HG03354 (cell line): ENCODE measurements at regions not wholly inside any gene's neighbourhood (a gene's known extent, or its start where the extent isn't known, plus 50 kb on each side); places are given as distances from the start of the nearest gene placed in this dataset.

ENCODE experiments used
- ATAC-seq: cut with Tn5 transposase; IDR thresholded peaks from one replicate; pipeline ENCODE4 v1.9.1; 2021; ENCODE audit warnings: mild to moderate bottlenecking; ENCODE audit not compliant: unreplicated experiment, poor library complexity, severe bottlenecking

- no peak for ATAC-seq
Measured at GRCh38 chr7:9181356-9181755, 747.9 kb downstream of the NXPH1 start.

DNA sequence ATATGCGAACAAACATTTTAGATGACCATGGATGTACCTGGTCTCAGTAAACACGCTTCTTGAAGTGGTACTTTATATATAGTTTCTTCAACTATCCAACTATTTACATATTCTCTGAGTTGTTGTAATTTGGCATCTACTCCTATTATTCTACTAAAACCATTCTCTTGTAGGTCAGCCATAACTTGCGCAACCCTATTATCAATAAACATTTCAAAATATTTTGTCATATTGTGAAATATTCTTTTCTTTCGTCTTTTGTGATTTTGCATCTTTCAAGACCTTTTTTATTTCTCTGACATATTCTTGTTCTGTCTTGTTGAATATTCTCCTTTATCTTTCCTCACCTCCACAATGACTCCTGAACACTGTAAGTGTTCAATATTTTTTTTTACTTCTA is 753.3 kb downstream of the NXPH1 start:
- ATAC-seq: no peak

DNA sequence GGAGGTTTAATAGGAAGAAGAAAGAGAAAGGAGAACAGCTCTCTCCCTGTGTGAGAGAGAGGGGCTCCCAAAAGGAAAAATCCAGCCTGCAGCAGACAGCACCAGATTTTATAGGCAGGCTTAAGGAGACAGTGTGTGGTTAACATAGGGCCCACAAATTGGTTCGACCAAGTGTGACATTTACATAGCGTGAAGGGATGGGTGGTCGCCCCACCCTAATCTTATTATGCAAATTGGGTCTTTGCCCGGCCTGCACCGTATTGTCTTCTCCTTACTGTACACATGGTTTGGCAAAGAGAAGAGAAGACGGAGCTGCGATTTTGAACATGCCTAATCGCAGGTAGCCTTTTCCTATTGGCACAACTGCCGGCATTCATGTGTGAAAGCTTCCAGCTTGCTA is 756.3 kb downstream of the NXPH1 start:
- no peak for ATAC-seq

DNA sequence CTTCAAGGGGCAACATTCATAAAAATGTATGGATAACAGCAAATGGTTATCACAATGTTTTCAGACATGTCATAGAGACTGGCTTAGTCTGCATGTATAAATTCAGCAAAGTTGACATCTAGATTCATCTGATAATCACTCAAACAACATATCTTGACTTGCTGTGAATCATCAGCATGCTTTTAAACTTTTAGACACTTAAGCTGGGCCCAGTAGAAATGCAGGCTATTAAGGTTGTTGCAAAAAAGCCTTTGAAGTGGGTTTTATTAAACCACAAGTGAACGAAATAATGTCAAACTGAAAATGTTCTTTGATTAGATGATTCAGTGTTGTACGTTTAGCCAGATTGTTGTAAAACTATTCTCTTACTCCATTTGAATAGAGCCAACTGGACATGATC is 759.6 kb downstream of the NXPH1 start:
- ATAC-seq: no peak

GRCh38 chr7:9200626-9201025 is 767.2 kb downstream of the NXPH1 start:
- ATAC-seq: no peak

DNA sequence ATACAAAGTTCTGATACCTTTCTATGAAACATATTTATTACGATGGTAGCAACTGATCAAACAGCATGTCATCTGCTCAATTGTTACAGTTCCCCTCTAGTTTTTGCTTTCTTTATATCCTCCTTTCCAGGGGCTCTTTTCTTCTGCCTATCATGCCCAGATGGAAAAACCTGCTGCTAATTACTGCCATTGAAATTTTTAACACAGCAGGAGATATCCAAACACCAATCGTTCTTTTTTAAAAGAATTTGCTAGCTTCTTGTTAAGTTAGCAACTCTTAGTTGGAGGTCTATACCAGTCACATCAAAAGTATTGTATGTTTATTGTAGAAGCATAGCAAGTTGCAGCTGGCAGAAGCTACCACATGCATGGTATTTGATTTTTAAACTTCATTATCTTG is 768.5 kb downstream of the NXPH1 start:
- no peak for ATAC-seq

GRCh38 chr7:9204571-9204970 is 771.2 kb downstream of the NXPH1 start:
- no peak for ATAC-seq

GRCh38 chr7:9210114-9210513 is 776.7 kb downstream of the NXPH1 start:
- ATAC-seq: no peak

DNA sequence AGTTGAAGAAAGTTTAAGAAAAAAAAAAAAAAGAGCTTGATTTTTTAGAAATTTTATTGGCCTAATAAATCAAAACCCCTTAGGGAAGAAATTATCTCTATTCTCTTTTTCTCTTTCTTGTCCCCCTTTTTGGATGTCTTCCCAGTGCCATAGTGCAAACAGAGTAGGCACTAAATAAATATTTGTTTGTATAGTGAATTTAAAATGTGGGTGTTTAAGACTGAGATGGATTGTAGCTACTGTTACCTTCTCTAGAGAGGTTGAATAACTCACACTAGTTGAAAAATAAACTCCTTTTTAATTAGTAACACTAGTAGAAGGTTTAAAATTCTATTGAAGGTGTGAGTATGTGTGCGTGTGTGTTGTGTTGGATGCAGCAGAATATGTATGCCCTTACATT is 783.8 kb downstream of the NXPH1 start:
- no peak for ATAC-seq

DNA sequence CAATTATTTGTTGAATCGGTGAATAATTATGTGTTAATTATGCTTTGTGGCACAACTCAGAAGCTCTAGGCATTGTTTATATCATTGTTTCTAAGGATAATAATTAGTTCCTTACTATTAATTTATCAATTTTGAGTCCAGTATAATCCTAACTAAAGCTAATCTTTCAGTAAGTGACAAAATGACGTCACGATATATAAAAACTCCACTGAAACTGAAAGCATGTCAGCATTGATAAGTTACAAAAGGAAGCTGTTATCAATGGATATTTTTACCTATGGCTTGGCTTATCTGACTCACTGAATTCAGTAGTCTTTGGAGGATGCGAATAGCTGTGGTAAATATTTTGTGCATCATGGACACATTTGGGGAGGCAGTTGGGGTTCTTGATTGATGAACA is 793.1 kb downstream of the NXPH1 start:
- no peak for ATAC-seq

DNA sequence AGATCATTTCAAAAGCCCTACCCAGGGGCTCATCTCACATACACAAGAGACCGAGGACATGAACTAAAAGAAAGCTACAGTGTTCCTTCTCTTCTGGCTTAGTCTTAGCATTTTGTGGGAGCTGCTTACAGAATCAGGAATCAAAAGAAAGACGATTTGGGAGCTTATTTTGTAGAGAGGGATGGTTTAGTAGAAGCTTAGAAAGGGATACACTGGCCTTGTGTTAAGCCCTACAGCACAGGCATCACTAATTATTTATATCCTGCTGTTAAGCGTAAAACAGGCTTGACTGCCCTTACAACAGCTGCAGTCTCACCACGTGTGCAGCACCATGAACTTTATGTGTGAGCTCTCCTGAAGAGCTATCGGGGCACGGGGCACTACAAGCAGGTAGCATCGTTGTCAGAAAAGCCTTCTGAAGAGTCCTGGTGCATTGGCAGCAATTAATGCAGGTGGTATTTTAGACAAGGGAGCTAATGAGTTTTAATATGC is 798.3 kb downstream of the NXPH1 start:
- no peak for ATAC-seq

DNA sequence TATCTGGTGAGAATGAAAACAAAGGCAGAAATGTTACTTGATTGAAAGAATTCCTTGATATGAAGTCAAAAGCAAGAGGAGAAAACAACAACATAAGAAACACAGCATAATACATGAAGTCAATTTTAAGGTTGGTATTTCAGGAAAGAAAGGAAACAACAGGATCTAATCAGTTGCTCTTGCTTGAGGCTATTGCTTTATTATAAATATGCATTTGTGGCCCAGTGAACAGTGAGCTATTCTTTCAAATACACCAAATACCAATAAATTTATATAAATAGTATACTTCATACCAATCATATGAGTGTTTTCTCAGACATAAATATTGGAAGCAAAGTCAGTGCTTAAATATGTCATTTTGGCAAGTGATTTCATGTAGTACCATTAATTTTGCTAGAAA is 806.6 kb downstream of the NXPH1 start:
- no peak for ATAC-seq

DNA sequence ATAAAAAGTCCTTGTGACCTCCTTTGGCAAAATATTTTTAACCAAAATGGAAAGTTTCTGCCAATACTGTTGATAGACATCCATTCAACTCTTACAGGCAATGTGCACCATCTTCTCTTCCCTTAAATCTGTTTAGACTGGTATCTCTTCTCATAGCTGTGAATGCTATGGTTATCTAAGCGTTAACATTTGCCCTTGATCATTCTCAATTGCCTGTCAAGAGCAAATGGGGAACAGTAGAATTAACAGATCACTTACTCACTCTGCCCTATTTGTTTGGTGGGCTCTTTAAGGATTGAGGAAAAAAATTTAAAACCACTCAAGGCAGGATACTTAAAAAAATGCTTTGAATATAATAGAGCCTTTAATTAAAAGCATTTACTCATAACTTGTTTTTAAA is 808.4 kb downstream of the NXPH1 start:
- no peak for ATAC-seq

DNA sequence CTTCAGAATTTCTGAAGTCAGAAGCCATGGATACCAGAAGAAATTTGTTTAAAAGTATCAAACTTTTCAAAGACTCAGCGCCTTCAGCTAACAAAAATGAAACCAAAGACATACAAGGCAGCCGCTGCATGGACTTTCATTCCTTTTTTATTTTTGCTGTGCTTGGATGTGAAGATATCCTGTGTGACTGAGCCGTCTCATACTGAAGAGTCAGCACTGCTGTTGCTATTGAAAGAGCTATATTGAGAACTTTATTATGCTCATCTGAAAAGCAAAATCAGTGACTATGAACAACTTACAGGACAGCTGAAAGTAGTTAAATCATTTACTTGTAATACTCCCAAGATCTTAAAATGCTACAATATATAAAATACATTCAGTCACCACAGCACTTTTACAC is 809.2 kb downstream of the NXPH1 start:
- no peak for ATAC-seq

DNA sequence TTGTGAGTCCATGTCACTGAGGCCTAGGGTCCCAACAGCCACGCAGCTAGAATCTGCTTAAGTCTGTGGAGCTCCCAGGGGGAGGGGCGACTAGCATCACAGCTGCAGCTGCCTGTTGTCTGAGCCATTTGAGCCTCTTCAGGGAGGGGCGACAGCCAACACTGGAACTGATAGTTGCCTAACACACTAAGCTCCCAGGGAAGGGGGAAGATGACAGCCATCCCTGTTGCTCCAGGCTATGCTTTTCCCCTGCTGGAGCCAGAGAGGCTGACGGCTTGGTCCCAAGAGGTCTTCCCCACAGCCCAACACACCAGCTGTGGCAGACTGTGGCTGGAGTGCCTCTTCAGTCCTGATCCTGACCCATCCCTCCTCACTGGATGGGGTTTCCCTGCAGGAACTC is 817.5 kb downstream of the NXPH1 start:
- ATAC-seq: no peak

DNA sequence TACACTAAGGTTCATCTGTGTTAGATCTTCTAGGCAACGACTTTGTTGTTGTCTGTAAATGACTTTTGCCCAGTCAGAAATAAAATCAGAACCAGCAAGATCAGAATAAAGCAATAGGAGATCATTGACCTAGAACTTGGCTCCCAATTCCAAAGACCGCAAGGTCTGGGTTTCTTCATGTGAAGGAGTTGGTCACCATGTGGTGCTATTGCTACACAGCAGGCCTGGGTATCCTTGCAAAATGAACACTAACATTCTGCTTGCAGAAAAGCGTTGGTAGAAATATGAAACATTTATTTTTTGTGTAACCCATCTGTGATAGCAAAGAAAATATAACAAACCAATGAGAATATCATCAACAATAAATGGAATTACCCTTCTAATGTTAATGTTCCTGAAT is 831.0 kb downstream of the NXPH1 start:
- ATAC-seq: no peak

GRCh38 chr7:9280088-9280487 is 846.7 kb downstream of the NXPH1 start:
- no peak for ATAC-seq

GRCh38 chr7:9283246-9283645 is 849.8 kb downstream of the NXPH1 start:
- ATAC-seq: no peak

- no peak for ATAC-seq
Measured at GRCh38 chr7:9302436-9302835, 869.0 kb downstream of the NXPH1 start.

DNA sequence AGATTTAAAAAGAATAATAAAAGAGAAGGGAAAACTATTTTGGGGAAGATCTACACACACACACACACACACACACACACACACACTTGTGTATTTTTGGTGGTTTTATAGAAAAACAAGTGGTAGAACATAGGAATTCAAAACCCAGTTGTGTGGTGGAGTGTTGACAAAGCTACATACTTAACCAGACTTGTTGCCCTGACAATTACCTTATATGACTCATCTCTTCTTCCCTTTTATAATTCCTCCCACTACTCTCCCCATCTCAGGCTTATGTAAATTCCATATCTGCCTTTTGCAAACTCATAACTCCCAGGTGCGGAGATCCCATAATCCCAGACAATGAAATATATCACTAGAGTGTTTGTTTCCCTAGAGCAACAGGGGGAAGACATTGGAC is 873.7 kb downstream of the NXPH1 start:
- ATAC-seq: no peak

DNA sequence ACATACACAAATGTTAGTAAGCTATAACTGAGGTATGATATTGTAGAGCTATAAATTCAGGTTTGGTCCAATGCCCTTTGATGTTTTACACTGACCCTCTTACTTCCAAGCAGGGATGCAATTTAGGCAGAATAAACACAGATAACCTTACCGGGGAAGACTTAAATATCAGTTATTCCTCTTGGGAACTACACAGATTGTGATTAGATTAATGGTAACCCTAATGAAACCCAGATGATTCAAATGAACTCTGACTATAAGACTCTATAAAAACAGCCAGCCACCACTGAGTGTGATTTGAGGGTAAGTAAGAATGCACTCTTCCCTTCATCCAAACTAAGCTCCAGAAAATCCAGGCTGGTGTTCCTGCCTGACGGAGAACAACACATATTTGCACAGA is 891.1 kb downstream of the NXPH1 start:
- ATAC-seq: no peak

GRCh38 chr7:9328296-9328695 is 894.9 kb downstream of the NXPH1 start:
- ATAC-seq: no peak

DNA sequence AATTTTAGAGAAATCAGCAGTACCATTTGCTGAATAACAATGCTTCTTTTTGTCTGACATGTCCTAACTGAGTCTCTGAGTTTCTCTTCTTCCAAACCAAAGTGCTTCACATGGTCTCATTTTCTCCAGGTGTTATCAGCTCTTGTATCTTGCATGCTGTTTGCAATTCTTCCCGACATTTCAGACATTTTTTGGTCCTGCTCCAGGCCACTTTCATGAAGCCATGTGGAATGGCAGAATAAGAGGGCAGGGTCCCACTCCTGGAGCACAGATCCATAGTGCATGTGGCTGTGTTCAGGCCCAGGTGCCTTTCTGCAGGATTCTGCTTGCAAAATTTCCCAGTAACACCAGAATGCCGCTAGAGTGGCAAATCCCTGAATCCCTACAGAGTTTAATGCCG is 916.2 kb downstream of the NXPH1 start:
- no peak for ATAC-seq
